HG02798 (cell line): ENCODE measurements at regions not wholly inside any gene's neighbourhood (a gene's known extent, or its start where the extent isn't known, plus 50 kb on each side); places are given as distances from the start of the nearest gene placed in this dataset.

ENCODE experiments used
- ATAC-seq: cut with Tn5 transposase; IDR thresholded peaks from one replicate; pipeline ENCODE4 v1.9.1; 2021; ENCODE audit warnings: mild to moderate bottlenecking; ENCODE audit not compliant: unreplicated experiment, poor library complexity

GRCh38 chr11:115687934-115688333 is 183.7 kb upstream of the CADM1 start:
- no peak for ATAC-seq

GRCh38 chr11:115684699-115685098 is 180.5 kb upstream of the CADM1 start:
- no peak for ATAC-seq

- no peak for ATAC-seq
These were observed 179.9 kb upstream of the CADM1 start for GRCh38 chr11:115684135-115684534.

- no peak for ATAC-seq
These were observed 178.7 kb upstream of the CADM1 start for GRCh38 chr11:115682888-115683287.

- ATAC-seq: no peak
These were observed 177.9 kb upstream of the CADM1 start for GRCh38 chr11:115682101-115682500.

GRCh38 chr11:115679945-115680344 is 175.7 kb upstream of the CADM1 start:
- ATAC-seq: no peak

GRCh38 chr11:115678942-115679341 is 174.7 kb upstream of the CADM1 start:
- ATAC-seq: no peak

GRCh38 chr11:115677190-115677589 is 173.0 kb upstream of the CADM1 start:
- no peak for ATAC-seq

GRCh38 chr11:115676768-115677167 is 172.6 kb upstream of the CADM1 start:
- no peak for ATAC-seq

GRCh38 chr11:115676206-115676605 is 172.0 kb upstream of the CADM1 start:
- no peak for ATAC-seq

GRCh38 chr11:115674937-115675544 is 170.8 kb upstream of the CADM1 start:
- no peak for ATAC-seq

- ATAC-seq: no peak
These were observed 170.1 kb upstream of the CADM1 start for GRCh38 chr11:115674176-115674936.

GRCh38 chr11:115673720-115674119 is 169.5 kb upstream of the CADM1 start:
- no peak for ATAC-seq

- ATAC-seq: no peak
These were observed 168.8 kb upstream of the CADM1 start for GRCh38 chr11:115672999-115673411.

GRCh38 chr11:115672412-115672811 is 168.2 kb upstream of the CADM1 start:
- no peak for ATAC-seq

- ATAC-seq: no peak
These were observed 166.5 kb upstream of the CADM1 start for GRCh38 chr11:115670538-115671205.

GRCh38 chr11:115665958-115666357 is 161.7 kb upstream of the CADM1 start:
- ATAC-seq: no peak

- no peak for ATAC-seq
These were observed 161.1 kb upstream of the CADM1 start for GRCh38 chr11:115665175-115665821.

GRCh38 chr11:115664313-115664712 is 160.1 kb upstream of the CADM1 start:
- ATAC-seq: no peak

GRCh38 chr11:115663790-115664189 is 159.6 kb upstream of the CADM1 start:
- no peak for ATAC-seq
